GM21825 (cell line): ENCODE measurements at regions not wholly inside any gene's neighbourhood (a gene's known extent, or its start where the extent isn't known, plus 50 kb on each side); places are given as distances from the start of the nearest gene placed in this dataset.

ENCODE experiments used
- ATAC-seq: cut with Tn5 transposase; IDR thresholded peaks from one replicate; pipeline ENCODE4 v1.9.1; 2021; ENCODE audit warnings: mild to moderate bottlenecking, moderate library complexity; ENCODE audit not compliant: unreplicated experiment

GRCh38 chr17:79232957-79233356 lies 158.3 kb downstream of the ENGASE start:
- no peak for ATAC-seq

- ATAC-seq: no peak
These were observed 157.2 kb downstream of the ENGASE start for GRCh38 chr17:79231766-79232287.

- no peak for ATAC-seq
These were observed 156.0 kb downstream of the ENGASE start for GRCh38 chr17:79230576-79230975.

GRCh38 chr17:79226037-79226436 lies 151.4 kb downstream of the ENGASE start:
- ATAC-seq: no peak

GRCh38 chr17:79224903-79225302 lies 150.3 kb downstream of the ENGASE start:
- ATAC-seq: no peak

- no peak for ATAC-seq
These were observed 149.9 kb downstream of the ENGASE start for GRCh38 chr17:79224476-79224875.

- ATAC-seq: no peak
These were observed 149.3 kb downstream of the ENGASE start for GRCh38 chr17:79223953-79224352.

- ATAC-seq: no peak
These were observed 148.8 kb downstream of the ENGASE start for GRCh38 chr17:79223471-79223870.

GRCh38 chr17:79221597-79221996 lies 147.0 kb downstream of the ENGASE start:
- ATAC-seq: no peak

- no peak for ATAC-seq
These were observed 146.2 kb downstream of the ENGASE start for GRCh38 chr17:79220713-79221291.

- ATAC-seq: no peak
These were observed 145.6 kb downstream of the ENGASE start for GRCh38 chr17:79220201-79220712.

GRCh38 chr17:79219208-79219935 lies 144.7 kb downstream of the ENGASE start:
- no peak for ATAC-seq

- no peak for ATAC-seq
These were observed 144.2 kb downstream of the ENGASE start for GRCh38 chr17:79218825-79219200.

GRCh38 chr17:79218175-79218824 lies 143.7 kb downstream of the ENGASE start:
- ATAC-seq: no peak

GRCh38 chr17:79217473-79218135 lies 143.0 kb downstream of the ENGASE start:
- ATAC-seq: no peak

GRCh38 chr17:79216826-79217225 lies 142.2 kb downstream of the ENGASE start:
- ATAC-seq: no peak

- no peak for ATAC-seq
These were observed 141.8 kb downstream of the ENGASE start for GRCh38 chr17:79216391-79216790.

GRCh38 chr17:79215631-79216030 lies 141.0 kb downstream of the ENGASE start:
- no peak for ATAC-seq

GRCh38 chr17:79214940-79215604 lies 140.4 kb downstream of the ENGASE start:
- ATAC-seq: no peak

- ATAC-seq: no peak
These were observed 139.8 kb downstream of the ENGASE start for GRCh38 chr17:79214459-79214858.

GRCh38 chr17:79213305-79213704 lies 138.7 kb downstream of the ENGASE start:
- ATAC-seq: no peak
